ENCODE measurements at regions not wholly inside any gene's neighbourhood (a gene's known extent, or its start where the extent isn't known, plus 50 kb on each side); places are given as distances from the start of the nearest gene placed in this dataset.

- TF ChIP-seq TCF7 (IDR thresholded peaks at IDR 0.05; ENCODE audit: borderline replicate concordance) (no peak), IKZF1 (conservative IDR thresholded peaks at IDR 0.05) (no peak), REST (IDR thresholded peaks at IDR 0.05; ENCODE audit: low read depth, low read length) (no peak)
Measured at GRCh38 chr11:81270686-81271085, 1463.0 kb downstream of the FAM181B start (continued).

GRCh38 chr11:81267246-81267645 lies 1466.4 kb downstream of the FAM181B start:
- BruUV-seq (replicated peaks): no TSS peak
- ATAC-seq (no peak), DNase-seq (ENCODE audit: low read depth, low spot score) (no peak), FAIRE-seq (no peak)
- ChIA-PET SMC1A (ENCODE audit: uncharacterized antibody, unreplicated experiment) (interaction anchor here (1.8 kb wide), 1 partner anchor 8 kb away, joined by 6 read pairs; no protein-coding TSS in a partner anchor), CTCF (no interaction called here), RAD21 (ENCODE audit: unreplicated experiment) (no interaction called here), POLR2A (no interaction called here)
- H4K20me1 ChIP-seq (ENCODE audit: control insufficient read depth, insufficient read depth): no peaks in the 10 kb centered on the region
- no peak overlapping the region for H3K4me3 ChIP-seq
- TF ChIP-seq POLR2AphosphoS5 (IDR thresholded peaks at IDR 0.05; ENCODE audit: low read length) (no peak), NFYB (IDR thresholded peaks at IDR 0.05; ENCODE audit: insufficient read depth, low read depth, low read length) (no peak), ATF3 (IDR thresholded peaks at IDR 0.05; ENCODE audit: borderline replicate concordance, extremely low read depth, low read depth, low read length) (no peak)
- H3K27me3 ChIP-seq (replicated peaks in 1 of 2; ENCODE audit: control insufficient read depth in 2 of 2, insufficient read depth in 2 of 2, low read length in 1 of 2): no peaks in the 10 kb centered on the region
- H3K9me3 ChIP-seq (replicated peaks; ENCODE audit: control insufficient read depth, insufficient read depth, low read length): no peaks in the 10 kb centered on the region
- WGBS (ENCODE audit: insufficient coverage, insufficient replicate concordance, low lambda C conversion rate, missing lambda C conversion rate): 67% methylated on average over 3 of the region's 3 CpGs
- H3K9ac ChIP-seq (ENCODE audit: control insufficient read depth, insufficient read depth, low read length): no peak overlapping the region
- no peak overlapping the region for H2AFZ ChIP-seq (ENCODE audit: control insufficient read depth, low read depth, low read length)
- in situ Hi-C loops (cut with MboI): no loop called here
- no peaks in the 10 kb centered on the region for H3K79me2 ChIP-seq (ENCODE audit: control insufficient read depth, insufficient read depth, low read length)
- H3K4me2 ChIP-seq (ENCODE audit: control insufficient read depth, insufficient read depth): no peak overlapping the region
- intact Hi-C loops (cut with micrococcal nuclease; ENCODE audit: unreplicated experiment): no loop called here
- no peaks in the 10 kb centered on the region for H3K36me3 ChIP-seq (ENCODE audit: control insufficient read depth in 2 of 2, insufficient read depth in 2 of 2, low read length in 1 of 2)
- no peaks in the 10 kb centered on the region for H3K4me1 ChIP-seq (ENCODE audit: control insufficient read depth, insufficient read depth, low read length)
- no peak overlapping the region for H3K27ac ChIP-seq (ENCODE audit: control insufficient read depth, insufficient read depth)
